ENCODE measurements at regions not wholly inside any gene's neighbourhood (a gene's known extent, or its start where the extent isn't known, plus 50 kb on each side); places are given as distances from the start of the nearest gene placed in this dataset.

GRCh38 chr15:93362203-93362602 lies 273.2 kb upstream of the RGMA start:
- H3F3A ChIP-seq (replicated peaks; ENCODE audit: insufficient read depth), result no peaks in the 10 kb centered on the region
- no peak for DNase-seq
- H3K9me2 ChIP-seq, result no peaks in the 10 kb centered on the region
- no peak overlapping the region for H3K9ac ChIP-seq
- ChIA-PET CTCF (interaction anchor here (1.1 to 1.7 kb wide), 2 partner anchors 10 to 21 kb away, joined by 4 to 5 read pairs; no protein-coding TSS in a partner anchor), POLR2A (no interaction called here)
- H3K9me3 ChIP-seq, result no peaks in the 10 kb centered on the region; the same call in 1 of the 2 replicates
- no peak overlapping the region for H3K4me2 ChIP-seq
- H4K20me1 ChIP-seq (ENCODE audit: insufficient read depth), result no peaks in the 10 kb centered on the region
- no peak overlapping the region for H2AFZ ChIP-seq (ENCODE audit: low read depth)
- TF ChIP-seq SIN3A (IDR thresholded peaks at IDR 0.05; ENCODE audit: borderline replicate concordance, low read depth, low read length), result no peak
- no peak for TF ChIP-seq USF1 (IDR thresholded peaks at IDR 0.05; ENCODE audit: borderline replicate concordance, low read depth)
- TF ChIP-seq NFIC (IDR thresholded peaks at IDR 0.05; ENCODE audit: borderline replicate concordance), result no peak
- TF ChIP-seq, protein P1, sequence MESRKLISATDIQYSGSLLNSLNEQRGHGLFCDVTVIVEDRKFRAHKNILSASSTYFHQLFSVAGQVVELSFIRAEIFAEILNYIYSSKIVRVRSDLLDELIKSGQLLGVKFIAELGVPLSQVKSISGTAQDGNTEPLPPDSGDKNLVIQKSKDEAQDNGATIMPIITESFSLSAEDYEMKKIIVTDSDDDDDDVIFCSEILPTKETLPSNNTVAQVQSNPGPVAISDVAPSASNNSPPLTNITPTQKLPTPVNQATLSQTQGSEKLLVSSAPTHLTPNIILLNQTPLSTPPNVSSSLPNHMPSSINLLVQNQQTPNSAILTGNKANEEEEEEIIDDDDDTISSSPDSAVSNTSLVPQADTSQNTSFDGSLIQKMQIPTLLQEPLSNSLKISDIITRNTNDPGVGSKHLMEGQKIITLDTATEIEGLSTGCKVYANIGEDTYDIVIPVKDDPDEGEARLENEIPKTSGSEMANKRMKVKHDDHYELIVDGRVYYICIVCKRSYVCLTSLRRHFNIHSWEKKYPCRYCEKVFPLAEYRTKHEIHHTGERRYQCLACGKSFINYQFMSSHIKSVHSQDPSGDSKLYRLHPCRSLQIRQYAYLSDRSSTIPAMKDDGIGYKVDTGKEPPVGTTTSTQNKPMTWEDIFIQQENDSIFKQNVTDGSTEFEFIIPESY (IDR thresholded peaks at IDR 0.05; ENCODE audit: borderline replicate concordance, low read depth), result no peak
- TF ChIP-seq EP300 (IDR thresholded peaks at IDR 0.05; ENCODE audit: borderline replicate concordance in 1 of 2, low read depth in 1 of 2, low read length in 1 of 2), result no peak
- no peak for TF ChIP-seq RCOR1 (IDR thresholded peaks at IDR 0.05; ENCODE audit: low read length)
- TF ChIP-seq GABPA (IDR thresholded peaks at IDR 0.05; ENCODE audit: low read depth), result no peak
- no peaks in the 10 kb centered on the region for H3K79me2 ChIP-seq (ENCODE audit: insufficient read depth)
- 22% methylated on average over 3 of the region's 3 CpGs for WGBS (ENCODE audit: low lambda C conversion rate)
- peaks cover 0 to 4% of the 10 kb centered on the region in 2 experiments; a peak in 1 of 4 replicates for H3K4me1 ChIP-seq (ENCODE audit: control insufficient read depth in 1 of 2, insufficient read depth in 2 of 2, low read depth in 1 of 2, low read length in 1 of 2)
- H3K36me3 ChIP-seq (replicated peaks in 1 of 2; ENCODE audit: control insufficient read depth in 1 of 2, insufficient read depth in 2 of 2, low read length in 1 of 2), result no peaks in the 10 kb centered on the region
- no peak overlapping the region for H3K27ac ChIP-seq (ENCODE audit: low read depth in 2 of 2, low read length in 1 of 2)
- no peak overlapping the region for H3K4me3 ChIP-seq (ENCODE audit: low read depth in 2 of 2, low read length in 1 of 2)
- H3K27me3 ChIP-seq (ENCODE audit: insufficient read depth), result no peaks in the 10 kb centered on the region

- Histone ChIP-seq H3K27me3 (ENCODE audit: insufficient read depth) (no peaks in the 10 kb centered on the region), H3F3A (replicated peaks; ENCODE audit: insufficient read depth) (no peaks in the 10 kb centered on the region), H3K36me3 (replicated peaks in 1 of 2; ENCODE audit: control insufficient read depth in 1 of 2, insufficient read depth in 2 of 2, low read length in 1 of 2) (no peaks in the 10 kb centered on the region), H3K4me1 (ENCODE audit: control insufficient read depth in 1 of 2, insufficient read depth in 2 of 2, low read depth in 1 of 2, low read length in 1 of 2) (peaks cover 0 to 4% of the 10 kb centered on the region in 2 experiments; a peak in 1 of 4 replicates), H3K27ac (ENCODE audit: low read depth in 2 of 2, low read length in 1 of 2) (no peak overlapping the region), H3K79me2 (ENCODE audit: insufficient read depth) (no peaks in the 10 kb centered on the region), H3K9me3 (no peaks in the 10 kb centered on the region; the same call in 1 of the 2 replicates), H3K9me2 (no peaks in the 10 kb centered on the region), H3K4me3 (ENCODE audit: low read depth in 2 of 2, low read length in 1 of 2) (no peak overlapping the region), H3K9ac (no peak overlapping the region), H2AFZ (ENCODE audit: low read depth) (no peak overlapping the region), H4K20me1 (ENCODE audit: insufficient read depth) (no peaks in the 10 kb centered on the region), H3K4me2 (no peak overlapping the region)
- ChIA-PET POLR2A (no interaction called here), CTCF (interaction anchor here (1.1 to 1.5 kb wide), 2 partner anchors 13 to 21 kb away, joined by 3 to 4 read pairs; no protein-coding TSS in a partner anchor)
- no peak for TF ChIP-seq USF1 (IDR thresholded peaks at IDR 0.05; ENCODE audit: borderline replicate concordance, low read depth)
- no peak for TF ChIP-seq FOSL2 (IDR thresholded peaks at IDR 0.05; ENCODE audit: borderline replicate concordance, low read depth)
- no peak for TF ChIP-seq TCF12 (IDR thresholded peaks at IDR 0.05)
- no peak for TF ChIP-seq GATA2 (CRISPR knock-in tag; IDR thresholded peaks at IDR 0.05)
- TF ChIP-seq, protein P1 (IDR thresholded peaks at IDR 0.05; ENCODE audit: borderline replicate concordance, low read depth), result no peak
- TF ChIP-seq, protein P2, sequence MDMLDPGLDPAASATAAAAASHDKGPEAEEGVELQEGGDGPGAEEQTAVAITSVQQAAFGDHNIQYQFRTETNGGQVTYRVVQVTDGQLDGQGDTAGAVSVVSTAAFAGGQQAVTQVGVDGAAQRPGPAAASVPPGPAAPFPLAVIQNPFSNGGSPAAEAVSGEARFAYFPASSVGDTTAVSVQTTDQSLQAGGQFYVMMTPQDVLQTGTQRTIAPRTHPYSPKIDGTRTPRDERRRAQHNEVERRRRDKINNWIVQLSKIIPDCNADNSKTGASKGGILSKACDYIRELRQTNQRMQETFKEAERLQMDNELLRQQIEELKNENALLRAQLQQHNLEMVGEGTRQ (IDR thresholded peaks at IDR 0.05; ENCODE audit: borderline replicate concordance, low read depth, low read length), result no peak
- TF ChIP-seq, protein P3, sequence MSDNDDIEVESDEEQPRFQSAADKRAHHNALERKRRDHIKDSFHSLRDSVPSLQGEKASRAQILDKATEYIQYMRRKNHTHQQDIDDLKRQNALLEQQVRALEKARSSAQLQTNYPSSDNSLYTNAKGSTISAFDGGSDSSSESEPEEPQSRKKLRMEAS (IDR thresholded peaks at IDR 0.05; ENCODE audit: low read depth), result no peak
- no peak for TF ChIP-seq FOXJ3 (CRISPR knock-in tag; IDR thresholded peaks at IDR 0.05)
- no peak for TF ChIP-seq MXI1 (IDR thresholded peaks at IDR 0.05; ENCODE audit: low read depth, low read length)
- TF ChIP-seq ELF1 (IDR thresholded peaks at IDR 0.05), result no peak
- no peak for TF ChIP-seq RCOR1 (IDR thresholded peaks at IDR 0.05; ENCODE audit: low read length)
- no peak for TF ChIP-seq RXRA (IDR thresholded peaks at IDR 0.05; ENCODE audit: borderline replicate concordance, low read depth)
- TF ChIP-seq CHD2 (IDR thresholded peaks at IDR 0.05; ENCODE audit: low read length, partially characterized antibody), result no peak
- no peak for TF ChIP-seq EZH2phosphoT487 (IDR thresholded peaks at IDR 0.05; ENCODE audit: borderline replicate concordance, low read depth)
- TF ChIP-seq POLR2AphosphoS5 (IDR thresholded peaks at IDR 0.05; ENCODE audit: low read depth, low read length), result no peak
- TF ChIP-seq PBX3 (IDR thresholded peaks at IDR 0.05), result no peak
- 31% methylated on average over 5 of the region's 5 CpGs for WGBS (ENCODE audit: low lambda C conversion rate)
- DNase-seq, result no peak
These were observed 272.7 kb upstream of the RGMA start for GRCh38 chr15:93361703-93362102.

Measured in SK-N-SH (cell line).